SU-DHL-6 (cell line): ENCODE measurements at regions not wholly inside any gene's neighbourhood (a gene's known extent, or its start where the extent isn't known, plus 50 kb on each side); places are given as distances from the start of the nearest gene placed in this dataset.

Source experiments
- CTCF ChIP-seq: fragments of 200-600 bp; sonication (generic); IDR thresholded peaks from one replicate; pipeline ENCODE4 v1.5.1; 2017; ENCODE audit warnings: antibody characterized with exemption, mild to moderate bottlenecking, low read length, moderate library complexity; ENCODE audit not compliant: insufficient read depth, poor library complexity, severe bottlenecking
- EZH2phosphoT487 ChIP-seq: fragments of 200-600 bp; sonication (generic), shearing (Covaris generic); conservative IDR thresholded peaks from 2 replicates; pipeline ENCODE4 v1.6.1; 2018; ENCODE audit warnings: mild to moderate bottlenecking, antibody characterized with exemption, low read length, moderate library complexity, mixed read lengths

- TF ChIP-seq CTCF (no peak), EZH2phosphoT487 (no peak)
These were observed 228.2 kb upstream of the BLID start for GRCh38 chr11:122344215-122344614.
